ENCODE measurements at regions not wholly inside any gene's neighbourhood (a gene's known extent, or its start where the extent isn't known, plus 50 kb on each side); places are given as distances from the start of the nearest gene placed in this dataset.

- DNase-seq = no peak
Observed at GRCh38 chr10:29109707-29110571, 178.9 kb upstream of the LYZL1 start.

- no peak for DNase-seq
Observed at GRCh38 chr10:29112827-29113615, 175.8 kb upstream of the LYZL1 start.

GRCh38 chr10:29113616-29113945 lies 175.3 kb upstream of the LYZL1 start:
- no peak for DNase-seq

DNA sequence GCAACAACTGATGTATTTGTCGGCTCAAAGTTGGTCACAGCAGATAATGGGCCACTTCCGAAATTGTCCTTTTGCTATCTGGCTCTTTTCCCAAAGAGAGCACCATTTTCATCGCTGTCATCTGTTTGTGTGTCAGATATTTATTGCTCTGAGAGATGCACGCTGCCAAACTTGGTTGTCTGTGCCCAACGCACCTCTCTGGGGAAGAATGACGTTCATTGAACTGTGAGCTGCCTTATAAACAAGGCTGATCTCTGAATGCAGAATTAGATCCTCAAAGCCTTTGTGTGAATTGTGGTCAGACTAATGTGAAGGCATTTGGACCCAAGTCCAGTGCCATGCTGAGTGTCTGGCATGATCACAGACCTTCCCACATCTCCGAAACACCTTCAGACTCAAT lies 174.7 kb upstream of the LYZL1 start:
- no peak for DNase-seq

DNA sequence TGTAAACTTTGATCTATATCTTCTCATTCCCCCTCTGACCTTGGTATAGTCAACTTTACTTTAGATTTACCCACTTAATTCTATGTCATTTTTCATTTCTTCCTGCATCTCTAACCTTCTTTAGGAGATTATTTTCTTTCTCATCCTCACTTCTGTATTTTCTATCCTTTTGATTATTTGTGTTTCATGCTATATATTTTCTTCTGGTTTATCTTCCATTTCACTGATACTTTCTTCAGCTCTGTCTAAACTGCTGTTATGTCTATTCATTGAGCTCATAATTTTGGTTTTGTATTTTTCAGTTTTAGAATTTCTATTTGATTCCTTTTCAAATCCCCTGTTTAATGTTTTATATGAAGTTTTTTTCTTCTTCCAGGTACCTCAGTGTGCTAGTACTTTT lies 171.1 kb upstream of the LYZL1 start:
- no peak for DNase-seq

DNA sequence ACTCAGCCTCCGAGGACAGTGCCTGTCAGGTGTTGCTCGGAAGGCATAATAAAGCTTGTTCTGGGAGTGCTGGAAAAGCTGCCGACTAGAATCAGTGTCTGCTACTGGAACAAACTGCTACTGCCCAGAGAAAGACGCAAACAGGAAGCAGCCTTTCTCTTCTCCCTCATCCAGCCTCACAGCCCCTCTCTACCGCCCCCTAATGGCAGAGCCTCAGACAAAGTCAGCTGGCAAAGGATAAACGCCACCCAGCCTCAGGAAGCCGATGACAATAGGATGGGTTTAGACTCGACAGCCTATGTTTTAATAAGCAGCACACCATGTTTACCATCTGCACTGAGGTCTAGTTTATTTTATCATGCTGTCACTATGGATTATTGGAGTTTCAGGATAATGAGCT lies 169.5 kb upstream of the LYZL1 start:
- DNase-seq = peak in 4 of 56 donors; percentile 1 to 17 (median 2)

- no peak for DNase-seq
Observed at GRCh38 chr10:29120216-29120615, 168.7 kb upstream of the LYZL1 start.

- DNase-seq = no peak
Observed at GRCh38 chr10:29124864-29125263, 164.0 kb upstream of the LYZL1 start.

- no peak for DNase-seq
Observed at GRCh38 chr10:29127037-29127700, 161.7 kb upstream of the LYZL1 start.

GRCh38 chr10:29127731-29128130 lies 161.1 kb upstream of the LYZL1 start:
- no peak for DNase-seq

DNA sequence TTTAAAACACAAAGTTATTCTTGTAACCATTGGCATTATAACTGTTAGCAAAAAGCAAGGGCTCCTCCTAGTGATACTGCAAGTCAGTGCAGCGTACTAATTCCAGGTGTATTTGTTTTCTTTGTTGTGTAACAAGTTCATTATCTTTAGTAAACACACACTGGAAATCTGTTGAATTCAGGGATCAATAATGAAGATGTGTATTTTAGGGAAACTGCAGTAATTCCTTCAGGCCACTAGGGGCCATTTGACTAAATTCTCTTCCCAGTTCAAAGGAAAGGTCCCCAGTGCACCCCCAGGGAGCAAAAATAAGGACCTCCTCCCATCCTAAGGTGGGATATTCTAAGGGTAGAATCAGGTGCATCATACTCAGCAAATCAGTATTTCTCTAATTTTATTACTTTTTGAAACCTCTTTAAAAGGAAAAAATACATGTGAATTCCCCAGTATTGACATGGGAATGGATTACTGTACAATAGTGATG lies 158.6 kb upstream of the LYZL1 start:
- DNase-seq = no peak

GRCh38 chr10:29131952-29132547 lies 156.8 kb upstream of the LYZL1 start:
- peak in 1 of 56 donors; percentile 0 for DNase-seq

DNA sequence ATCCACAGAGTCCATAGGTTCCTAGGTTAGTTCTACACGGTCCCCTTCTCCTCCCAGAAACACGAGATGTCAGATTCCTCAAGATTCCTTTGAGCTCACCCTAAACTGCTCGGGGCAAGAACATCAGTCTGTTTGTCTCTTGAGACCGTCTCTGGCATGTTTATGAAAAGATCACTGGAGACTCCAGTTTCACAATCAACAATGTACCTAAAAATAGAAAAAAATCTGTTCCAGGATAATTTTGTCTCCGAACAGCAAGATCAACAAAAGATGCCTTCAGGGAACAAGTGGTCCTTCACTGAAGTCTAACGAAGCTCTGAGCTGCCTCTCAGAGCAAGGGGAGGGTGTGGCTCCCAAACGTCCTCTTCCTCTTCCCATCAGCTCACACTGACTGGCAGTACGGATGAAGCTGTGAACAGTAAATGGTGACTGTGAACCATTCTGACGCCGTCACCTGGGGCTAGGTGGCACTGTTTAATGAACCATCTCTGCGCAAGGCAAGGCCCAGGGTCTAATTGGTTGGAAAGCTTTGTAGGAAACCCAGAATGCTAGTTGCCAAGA lies 156.2 kb upstream of the LYZL1 start:
- DNase-seq = no peak

- no peak for DNase-seq
Observed at GRCh38 chr10:29135337-29135736, 153.5 kb upstream of the LYZL1 start.

GRCh38 chr10:29136411-29136810 lies 152.5 kb upstream of the LYZL1 start:
- DNase-seq = no peak

DNA sequence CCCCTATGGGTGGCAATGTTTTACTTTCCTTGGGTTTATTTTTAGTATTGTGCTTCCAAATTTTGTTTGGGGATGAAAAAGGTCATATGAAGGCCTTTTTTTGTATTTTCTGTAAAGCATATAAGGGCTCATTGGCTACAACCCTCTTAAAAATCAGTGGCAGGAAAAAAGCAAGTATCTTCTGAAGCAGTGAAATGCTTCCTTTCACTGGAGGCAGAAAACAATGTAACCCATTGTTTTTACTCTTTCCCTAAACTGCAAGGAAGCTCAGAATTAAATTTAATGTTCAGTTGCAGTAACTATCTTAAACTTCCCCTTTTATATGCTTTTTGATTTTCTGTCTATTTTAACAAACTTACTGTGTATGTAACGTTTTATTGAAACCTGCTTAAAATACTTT lies 148.7 kb upstream of the LYZL1 start:
- no peak for DNase-seq

DNA sequence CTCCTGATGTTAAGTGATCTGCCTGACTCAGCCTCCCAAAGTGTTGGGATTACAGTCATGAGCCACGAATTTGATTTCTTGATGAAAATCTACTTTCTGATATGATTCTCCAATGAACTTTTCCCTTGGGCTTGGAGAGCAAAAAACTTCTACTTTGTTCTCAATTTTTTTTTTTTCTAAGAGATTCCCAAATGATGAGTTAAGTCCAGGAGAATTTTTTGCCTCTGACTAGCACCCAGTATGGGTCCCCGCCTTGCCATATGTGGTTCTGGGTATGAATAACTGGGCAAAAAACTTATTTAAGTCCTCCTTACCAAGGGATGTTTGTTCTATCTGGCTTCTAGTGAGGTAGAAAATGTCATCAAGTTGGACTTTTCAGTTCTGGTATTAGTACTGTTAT lies 147.9 kb upstream of the LYZL1 start:
- DNase-seq = no peak

- no peak for DNase-seq
Observed at GRCh38 chr10:29141761-29142160, 147.1 kb upstream of the LYZL1 start.

DNA sequence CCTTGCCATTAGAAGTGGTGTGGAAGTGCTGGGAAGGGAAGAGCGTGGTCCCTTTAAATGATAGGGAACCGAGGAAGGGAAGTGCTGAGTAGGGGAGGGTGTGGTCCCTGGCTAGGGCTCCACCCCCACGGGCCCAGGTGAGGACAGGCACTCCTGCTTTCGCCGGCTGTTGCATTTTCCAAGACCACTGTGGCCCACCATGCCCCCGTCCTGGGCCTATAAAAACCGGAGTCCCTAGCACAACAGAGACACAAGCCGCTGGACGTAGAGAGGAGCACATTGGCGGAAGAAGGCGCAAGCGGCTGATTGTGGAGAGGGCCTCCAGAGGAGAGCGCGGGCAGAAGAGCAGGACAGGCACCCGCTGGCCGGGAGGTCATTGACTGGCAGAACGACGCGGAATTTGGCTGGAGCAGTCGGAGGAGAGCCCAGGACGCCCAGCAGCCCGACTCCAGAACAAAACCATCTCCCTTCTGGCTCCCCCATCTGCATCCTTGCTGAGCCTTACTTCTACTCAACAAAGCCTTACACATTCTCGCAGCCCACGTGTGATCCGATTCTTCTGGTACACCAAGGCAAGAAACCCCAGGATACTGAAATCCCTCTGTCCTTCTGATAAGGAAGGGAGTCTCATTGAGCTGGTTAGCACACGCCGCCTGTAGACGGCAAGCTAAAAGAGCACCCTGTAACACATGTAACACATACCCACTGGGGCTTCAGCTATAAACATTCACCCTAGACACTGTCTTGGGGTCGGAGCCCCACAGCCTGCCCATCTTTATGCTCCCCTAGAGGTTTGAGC lies 146.2 kb upstream of the LYZL1 start:
- no peak for DNase-seq

DNA sequence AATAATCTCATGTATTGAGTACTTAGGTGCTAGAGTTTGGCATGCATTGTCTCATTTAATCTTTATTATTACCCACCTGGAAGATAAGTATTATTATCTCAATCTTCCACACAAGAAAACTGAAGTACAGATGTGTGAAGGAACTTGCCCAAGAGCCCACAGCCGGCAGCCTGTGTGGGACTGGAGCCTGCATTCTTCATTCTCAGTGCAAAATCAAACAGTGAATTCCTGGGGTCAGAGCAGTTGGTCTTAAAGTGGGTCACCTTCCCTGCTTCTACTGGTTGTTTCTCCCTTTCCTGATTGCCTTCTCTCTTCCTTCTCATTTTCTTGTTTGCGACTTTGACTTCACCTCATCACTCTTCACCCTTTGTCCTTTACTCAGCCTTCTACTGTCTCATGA lies 144.7 kb upstream of the LYZL1 start:
- no peak for DNase-seq
